Pulmonary artery endothelial cell (primary cell): ENCODE measurements at regions not wholly inside any gene's neighbourhood (a gene's known extent, or its start where the extent isn't known, plus 50 kb on each side); places are given as distances from the start of the nearest gene placed in this dataset.

Experiments used
- DNase-seq: peaks from one replicate; pipeline ENCODE4 v3.0.0-alpha.2; 2011; ENCODE audit warnings: low read depth, low spot score

DNA sequence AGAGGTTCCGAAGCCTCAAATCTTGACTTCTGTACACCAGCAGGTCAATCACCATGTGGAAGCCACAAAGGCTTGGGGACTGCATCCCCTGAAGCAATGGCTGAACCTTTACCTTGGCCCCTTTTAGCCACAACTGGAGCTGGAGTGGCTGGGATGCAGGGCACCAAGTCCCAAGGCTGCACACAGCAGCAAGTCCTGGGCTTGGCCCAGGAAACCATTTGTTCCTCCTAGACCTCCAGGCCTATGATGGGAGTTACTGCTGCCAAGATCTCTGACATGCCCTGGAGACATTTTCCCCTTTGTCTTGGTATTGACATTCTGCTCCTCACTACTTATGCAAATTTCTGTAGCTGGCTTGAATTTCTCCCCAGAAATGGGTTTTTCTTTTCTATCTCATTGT is 285.9 kb downstream of the ASXL3 start:
- DNase-seq: no peak

DNA sequence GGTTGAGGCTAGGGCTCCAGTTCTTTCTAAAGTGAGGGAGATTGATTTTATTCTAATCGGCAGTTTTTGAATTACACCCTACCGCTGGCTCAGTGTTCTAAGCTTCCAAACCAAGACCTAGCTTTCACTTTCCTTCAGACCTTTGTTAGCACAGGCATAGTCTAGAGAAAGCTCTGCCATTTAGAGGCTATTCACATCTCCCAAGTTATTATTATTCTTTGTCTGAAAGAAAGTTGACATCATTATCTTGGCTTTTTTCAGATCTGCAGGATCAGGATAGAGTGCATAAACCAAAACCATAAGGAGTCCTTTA is 276.8 kb downstream of the ASXL3 start:
- no peak for DNase-seq

DNA sequence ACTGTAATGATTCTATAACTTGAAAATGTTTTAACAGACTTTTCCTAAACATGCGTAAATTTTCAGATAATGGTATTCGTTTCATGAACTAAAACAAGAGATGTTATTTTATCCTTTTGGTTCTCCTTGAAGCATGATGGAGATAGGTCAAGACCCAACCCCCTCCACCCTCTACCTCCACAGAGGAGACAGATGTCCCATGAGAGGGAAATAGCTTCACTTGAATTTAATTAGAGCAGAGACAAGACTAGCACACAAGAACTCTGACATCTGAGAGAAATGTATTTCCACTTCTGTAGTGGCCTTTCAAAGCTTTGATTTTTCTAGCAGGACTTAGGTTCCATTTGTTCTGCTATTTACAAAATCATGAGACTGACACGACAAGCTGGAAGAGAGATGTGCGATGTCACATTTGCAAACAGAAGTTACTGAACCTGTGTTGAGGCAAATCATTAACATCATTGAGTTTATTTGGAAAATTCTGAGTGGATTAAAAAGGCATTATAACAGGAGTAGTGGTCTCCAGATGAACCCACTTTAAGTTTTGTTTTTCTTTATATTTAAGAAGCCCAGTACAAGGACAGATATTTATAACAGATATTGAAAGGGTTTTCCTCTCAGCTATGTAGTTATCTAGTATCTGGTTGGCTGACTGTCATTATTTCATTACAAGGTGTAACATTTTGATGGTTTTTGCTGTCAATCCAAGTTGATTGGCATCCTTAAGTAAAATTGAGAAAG is 276.2 kb downstream of the ASXL3 start:
- no peak for DNase-seq

DNA sequence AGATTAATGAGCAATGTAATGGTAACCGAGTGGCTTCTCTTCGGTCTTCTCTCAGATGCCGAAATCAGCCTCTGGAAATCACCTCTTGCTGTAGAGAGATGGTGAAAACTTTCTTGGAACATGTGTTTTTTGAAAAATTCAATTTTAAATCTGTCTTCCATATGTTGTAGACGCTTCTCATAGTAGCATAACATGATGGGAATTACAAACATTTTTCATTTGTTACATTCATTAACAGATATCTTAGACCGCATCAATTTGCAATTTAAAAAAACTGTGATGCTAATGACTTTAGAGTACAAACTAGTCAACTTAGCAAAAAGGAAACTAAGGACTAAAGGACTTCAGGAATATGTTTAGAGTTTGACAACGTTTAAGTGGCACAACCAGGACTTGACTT is 275.2 kb downstream of the ASXL3 start:
- DNase-seq: no peak

DNA sequence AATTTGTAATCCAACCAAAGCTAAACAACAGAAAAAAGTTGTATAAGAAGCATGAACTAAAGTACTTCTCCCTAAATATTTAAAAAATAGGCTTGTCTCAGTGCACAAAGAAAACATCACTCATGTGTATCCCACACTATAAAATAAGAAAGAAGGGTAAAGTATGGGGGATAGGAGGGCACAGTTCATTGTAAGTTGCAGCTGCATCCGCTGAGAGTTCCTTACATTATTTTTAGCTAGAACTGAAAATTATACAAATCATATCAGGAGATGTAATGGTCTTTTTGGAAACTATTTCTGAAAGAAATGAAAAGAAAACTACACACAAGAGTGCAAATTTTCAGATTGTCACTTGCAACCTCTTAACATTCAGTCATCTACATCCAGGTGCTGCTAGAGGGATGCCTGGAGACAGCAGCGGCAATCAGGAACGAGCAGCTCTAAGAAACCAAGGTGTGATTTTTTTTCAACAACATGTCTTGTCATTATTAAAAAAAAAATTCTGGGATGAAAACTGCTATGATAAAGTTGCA is 273.6 kb downstream of the ASXL3 start:
- no peak for DNase-seq

DNA sequence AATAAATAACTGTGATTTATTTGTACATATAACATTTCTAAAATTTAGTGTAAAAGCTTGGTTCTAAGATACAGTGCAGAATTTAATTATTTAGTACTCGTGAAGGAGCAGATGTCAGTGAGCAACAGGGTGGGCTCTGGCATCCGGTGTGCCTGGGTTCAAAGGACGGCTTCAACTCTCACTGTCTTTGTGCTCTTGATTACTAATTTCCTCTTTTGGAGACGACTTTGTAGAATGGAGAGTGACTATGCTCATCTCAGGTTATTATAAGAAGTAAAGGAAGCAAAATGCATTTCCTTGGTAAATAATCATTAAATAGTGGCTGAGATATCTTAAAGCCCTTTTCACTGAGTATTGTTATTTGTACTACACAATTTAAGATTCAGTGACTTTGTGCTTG is 271.7 kb downstream of the ASXL3 start:
- DNase-seq: no peak

DNA sequence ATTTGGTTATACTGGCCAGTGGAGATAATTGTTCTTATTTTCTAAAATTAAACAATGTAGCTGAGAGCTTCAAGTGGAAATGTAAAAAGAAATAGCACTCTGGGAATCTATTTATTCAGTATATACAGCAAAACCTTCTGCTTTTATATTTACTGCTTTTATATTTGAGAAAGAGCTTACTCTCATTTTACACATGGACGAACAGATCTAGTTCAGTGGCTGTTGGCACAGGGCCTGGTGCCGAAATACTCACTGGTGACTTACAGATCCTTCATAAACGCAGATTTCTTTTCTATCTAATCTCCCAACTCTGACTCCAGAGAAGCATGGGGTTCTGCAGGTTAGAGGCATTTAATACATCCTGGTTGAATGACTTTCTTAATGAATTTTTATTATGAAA is 266.2 kb downstream of the ASXL3 start:
- DNase-seq: no peak

DNA sequence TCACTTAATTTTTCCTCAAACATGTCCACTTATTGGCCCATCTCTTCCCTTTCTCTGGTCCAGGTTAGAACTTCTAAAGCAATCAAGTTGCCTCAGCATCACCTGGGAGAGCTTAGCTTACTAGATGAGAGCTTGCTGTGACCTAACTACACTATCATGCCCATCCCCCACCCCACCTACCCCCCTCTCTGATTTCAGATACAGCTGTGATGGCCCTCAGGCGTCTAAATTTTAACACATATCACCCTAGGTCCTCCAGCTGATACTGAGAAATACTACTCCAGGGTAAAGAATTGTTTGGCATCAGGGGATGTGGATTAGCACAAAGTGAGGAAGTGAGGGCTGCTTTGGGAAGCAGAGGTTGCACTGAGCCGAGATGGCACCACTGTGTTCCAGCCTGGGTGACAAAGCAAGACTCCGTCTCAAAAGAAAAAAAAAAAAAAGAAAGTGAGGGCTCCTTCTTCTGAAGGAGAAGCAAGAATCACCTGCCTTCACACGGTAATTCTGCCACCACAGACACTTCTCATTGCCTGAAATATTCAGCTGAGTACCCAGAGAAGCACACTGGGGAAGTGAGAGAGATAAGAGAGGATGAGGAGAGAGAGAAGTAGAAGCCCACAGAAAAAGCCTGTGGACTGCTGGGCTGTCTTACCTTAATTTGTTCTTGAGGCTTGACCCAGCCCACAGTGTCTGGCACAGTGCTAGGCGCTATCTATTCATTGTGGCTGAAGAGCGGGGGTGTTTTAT is 263.4 kb downstream of the ASXL3 start:
- no peak for DNase-seq

DNA sequence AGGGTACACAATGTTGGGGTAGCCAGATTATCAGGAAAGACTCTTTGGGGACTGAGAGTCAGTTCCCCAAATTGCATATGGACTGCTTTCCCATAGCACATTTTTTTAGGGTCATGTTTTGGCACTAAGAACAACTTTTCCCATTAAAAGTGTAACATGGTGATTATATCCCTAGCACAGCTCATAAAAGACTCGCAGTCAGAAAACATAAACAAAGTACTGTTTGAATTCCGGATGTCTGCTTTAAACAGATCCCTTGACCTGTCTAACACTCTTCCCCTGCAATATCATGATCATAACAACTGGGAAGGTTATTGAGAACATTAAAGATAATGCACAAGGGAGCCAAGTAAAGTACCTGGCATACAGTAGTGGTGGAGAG is 262.2 kb downstream of the ASXL3 start:
- no peak for DNase-seq

DNA sequence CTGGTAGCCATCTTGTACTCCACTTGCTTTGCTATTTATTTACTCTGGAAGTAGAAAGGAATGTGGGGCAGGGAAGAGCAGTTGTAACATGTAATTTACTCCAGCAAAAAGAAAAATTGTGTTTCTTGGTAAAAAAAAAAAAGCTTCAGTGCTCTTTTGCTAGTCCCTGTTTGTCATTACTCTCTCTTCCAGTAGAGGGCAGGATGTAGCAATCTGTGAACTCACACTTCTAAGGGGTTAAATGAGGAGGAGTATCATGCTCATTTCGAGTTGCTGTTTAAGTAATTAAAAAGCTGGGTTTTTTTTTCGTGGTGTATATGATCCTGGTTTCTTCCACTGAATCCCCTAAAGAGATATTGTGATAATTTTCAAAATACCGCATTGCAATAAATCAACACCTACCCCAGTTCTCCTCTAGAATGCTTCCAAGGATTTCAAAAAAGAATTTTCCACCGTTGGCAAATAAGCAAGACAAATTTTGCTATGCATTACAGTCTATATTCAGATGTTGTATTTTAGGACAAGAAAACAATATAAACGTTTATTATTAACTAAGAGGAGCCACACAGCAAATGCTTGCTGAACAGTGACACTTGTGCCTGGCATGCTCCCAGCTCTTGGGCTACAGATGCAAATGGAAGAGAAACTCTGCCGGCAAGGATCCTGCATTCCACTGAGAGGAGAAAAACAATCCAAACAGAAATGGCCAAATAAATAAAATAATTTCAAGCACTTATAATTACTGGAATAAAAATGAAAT is 261.6 kb downstream of the ASXL3 start:
- DNase-seq: no peak

DNA sequence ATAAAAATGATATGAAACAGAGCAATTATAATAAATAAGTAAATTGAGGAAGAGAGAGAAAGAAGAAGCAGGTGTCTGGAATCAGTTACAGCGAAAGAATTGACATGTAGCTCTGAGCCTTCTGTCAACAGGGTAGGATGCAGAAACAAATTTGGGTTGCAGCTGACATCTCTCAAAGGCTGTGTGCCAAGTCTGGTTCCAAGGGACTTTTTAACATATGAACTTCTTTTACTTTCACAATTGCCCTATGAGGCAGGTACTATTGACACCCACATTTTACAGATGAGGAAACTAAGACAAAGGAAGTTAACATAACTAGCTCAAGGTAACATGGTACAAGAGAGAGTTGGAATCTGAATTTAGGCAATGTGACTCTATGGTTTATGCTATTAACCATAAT is 260.0 kb downstream of the ASXL3 start:
- no peak for DNase-seq

DNA sequence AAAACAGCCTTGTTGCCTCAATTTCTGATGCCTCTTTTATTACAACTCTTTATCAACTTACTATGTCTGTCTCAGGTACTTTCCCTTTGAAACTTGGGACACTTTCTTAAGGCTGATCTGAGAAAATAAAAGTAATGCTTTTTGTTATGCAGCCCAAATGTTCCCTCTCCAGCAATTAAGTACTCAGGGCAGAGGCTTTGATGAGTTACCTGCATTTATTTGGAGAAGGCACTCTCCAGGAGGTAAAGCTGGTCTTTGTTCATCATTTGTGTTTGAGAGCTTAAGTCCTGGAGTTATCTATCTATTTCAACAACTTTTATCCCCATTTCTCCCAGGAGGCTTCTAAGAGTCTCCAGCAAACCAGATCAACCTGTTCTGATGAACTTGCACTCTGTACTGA is 259.2 kb downstream of the ASXL3 start:
- DNase-seq: no peak

DNA sequence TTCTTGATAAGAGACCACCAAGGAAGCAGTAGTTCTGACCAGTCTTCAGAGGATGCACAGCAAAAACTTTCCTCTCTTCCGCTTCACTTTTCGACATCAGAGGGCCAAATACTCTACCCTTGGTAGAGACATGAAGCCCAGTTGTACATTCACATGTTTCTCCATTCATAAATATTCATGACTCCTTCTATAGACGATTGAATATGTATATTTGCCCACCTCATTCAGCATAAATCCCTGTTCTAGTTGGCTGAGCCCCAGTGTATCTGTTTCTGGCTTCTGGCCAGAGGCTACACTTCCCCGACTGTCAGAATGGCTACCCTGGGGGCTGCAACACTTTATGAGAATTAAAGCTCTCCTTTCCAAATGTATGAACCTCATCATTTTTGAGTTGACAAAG is 258.5 kb downstream of the ASXL3 start:
- DNase-seq: no peak

DNA sequence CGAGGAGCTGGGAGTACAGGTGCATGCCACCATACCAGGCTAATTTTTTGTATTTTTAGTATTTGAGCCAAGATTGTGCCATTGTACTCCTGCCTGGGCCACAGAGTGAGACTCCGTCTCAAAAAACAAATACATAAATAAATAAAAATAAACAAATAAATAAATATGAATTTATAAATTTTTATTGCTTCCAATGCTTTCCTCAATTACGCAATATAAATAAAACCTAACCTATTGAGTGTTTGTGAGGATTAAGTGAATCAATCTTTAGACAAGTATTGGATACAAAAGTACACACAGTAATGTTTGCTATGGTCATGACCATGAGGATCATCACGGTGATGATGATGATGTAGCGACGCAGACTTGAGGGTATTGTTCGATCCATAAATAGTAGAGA is 257.4 kb downstream of the ASXL3 start:
- no peak for DNase-seq

DNA sequence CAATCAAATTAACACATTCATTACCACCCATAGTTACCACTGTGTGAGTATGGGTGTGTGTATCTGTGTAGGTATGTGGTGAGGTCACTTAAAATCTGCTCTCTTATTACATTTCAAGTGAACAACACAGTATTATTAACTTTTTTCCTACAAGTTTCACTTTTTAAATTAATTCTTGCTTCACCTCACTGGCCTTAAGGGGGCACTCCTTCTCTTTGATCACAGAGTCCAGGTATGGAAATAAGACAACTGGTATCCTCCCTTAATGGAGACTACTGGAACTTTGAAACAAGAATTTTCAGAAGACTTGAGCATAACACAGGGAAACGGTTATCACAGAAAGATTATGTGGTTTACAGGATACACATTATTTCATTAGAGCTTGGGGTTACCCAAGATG is 255.8 kb downstream of the ASXL3 start:
- DNase-seq: no peak

DNA sequence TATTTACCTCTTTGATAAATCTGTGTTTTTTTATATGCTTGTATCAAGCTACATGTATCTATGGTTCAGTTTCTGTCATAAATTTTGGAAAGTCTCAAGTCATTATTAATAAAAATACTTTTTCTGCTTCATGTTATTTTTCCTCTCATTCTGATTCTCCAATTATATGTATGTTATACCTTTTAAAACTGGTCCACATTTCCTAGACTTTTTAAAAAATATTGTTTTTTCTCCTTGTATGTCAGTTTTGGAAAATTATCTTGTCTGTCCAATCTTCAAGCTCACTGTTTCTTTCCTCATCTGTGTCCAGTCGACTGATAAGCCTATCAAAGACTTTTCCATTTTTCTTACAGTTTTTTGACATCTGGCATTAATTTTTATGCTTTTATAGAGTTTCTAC is 253.4 kb downstream of the ASXL3 start:
- no peak for DNase-seq

DNA sequence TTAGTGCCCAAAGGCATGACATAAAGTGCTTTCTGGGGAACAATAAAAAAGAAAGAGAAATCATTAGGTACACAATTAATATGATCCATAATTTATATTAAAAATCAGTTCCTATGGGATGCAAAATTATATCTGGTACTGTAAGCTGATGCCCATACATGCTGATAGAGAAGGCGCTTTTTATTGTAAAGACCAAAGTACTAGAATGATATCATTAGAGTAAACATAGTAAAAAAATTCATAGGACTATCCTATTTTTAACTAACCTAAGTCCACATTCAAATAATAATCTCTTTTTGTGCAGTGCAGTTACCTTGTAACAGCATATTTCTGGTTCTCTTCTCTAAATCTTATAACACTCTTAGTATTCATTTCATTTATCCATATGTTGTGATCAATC is 252.2 kb downstream of the ASXL3 start:
- DNase-seq: no peak

DNA sequence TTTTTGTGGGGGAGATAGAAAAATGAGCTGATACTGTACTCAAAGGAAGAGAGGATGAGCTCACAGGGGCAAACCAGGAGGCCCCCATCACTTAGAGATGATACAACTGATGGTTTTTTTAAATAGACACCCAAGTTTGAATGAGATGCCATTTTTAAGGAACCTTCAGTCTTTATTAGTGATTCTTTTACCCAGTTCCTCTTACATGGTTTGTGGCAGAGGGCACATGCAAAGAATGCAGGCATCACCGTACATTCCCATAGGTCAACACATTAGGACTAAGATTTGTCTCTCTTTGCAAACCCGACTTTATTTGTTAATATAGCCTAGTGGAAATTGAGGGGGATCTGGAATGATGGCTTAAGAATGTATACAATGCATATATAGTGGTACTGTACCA is 250.9 kb downstream of the ASXL3 start:
- no peak for DNase-seq

DNA sequence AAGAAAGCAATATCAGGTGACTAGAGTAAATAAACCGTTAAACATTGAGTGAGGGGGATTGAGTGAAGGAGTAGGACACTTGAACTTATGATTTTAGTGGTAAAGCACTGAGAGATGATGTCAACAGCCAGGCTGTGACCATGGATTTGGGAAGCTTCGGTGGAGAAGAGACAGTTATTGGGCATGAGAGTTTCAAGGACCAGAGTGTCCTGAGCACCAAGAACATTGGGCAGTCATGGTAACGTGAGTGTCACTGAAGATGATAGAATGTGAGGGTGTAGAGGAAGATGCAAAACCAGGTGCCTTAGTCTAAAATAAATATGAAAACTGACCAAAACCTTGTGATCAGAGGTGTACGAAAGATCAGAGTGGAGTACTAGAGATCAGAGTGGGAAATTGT is 248.1 kb downstream of the ASXL3 start:
- DNase-seq: no peak

DNA sequence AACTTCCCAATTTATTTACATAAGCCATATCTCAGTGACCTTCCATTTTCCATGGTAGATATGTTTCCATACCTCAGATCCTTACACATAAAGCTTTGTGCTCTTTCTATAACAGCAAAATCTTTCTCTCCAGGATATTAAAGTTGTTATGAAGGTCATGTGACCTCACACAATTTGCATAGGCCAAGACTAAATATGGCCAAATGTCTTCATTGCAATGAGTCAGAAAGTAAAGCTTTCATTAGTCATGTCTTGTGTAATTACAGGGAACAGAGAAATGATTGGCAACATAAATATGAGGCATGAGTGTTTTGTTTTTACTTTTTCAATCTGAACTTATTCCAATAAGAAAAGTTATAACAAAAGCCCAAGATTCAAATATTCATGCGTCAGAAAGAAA is 243.5 kb downstream of the ASXL3 start:
- DNase-seq: no peak

DNA sequence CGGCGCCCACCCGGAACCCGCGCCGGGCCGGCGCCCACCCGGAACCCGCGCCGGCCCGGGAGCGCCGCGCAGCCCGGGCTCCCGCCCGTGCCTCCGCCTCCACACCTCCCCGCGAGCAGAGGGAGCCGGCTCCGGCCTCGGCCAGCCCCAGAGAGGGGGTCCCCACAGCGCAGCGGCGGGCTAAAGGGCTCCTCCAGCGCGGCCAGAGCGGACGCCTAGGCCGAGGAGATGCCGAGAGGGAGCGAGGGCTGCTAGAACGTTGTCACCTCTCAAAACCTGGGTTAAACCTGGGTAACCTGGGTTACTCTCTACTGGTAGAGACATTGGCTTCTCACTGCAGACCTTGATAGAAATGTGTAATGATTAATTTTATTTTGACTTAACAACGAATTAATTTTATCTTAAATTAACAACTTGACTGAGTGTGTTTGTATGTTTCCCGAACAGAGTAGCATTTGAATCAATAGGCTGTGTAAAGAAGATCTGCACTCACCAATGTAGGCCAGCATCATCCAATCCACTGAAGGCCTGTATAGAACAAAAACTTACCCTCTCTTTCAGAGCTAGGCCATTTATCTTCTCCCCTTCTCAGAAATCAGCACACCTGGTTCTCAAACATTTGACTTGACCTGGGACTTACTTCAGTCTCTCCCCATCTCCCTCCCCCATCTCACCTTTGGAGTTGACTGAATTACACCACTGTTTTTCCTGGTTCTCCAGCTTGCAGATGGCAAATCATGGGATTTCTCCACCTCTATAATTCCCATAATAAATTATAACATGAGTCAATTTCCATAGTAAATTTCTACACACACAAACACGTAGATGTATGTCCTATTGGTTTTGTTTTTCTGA is 242.7 kb downstream of the ASXL3 start:
- no peak for DNase-seq
